ENCODE measurements at regions not wholly inside any gene's neighbourhood (a gene's known extent, or its start where the extent isn't known, plus 50 kb on each side); places are given as distances from the start of the nearest gene placed in this dataset.

DNA sequence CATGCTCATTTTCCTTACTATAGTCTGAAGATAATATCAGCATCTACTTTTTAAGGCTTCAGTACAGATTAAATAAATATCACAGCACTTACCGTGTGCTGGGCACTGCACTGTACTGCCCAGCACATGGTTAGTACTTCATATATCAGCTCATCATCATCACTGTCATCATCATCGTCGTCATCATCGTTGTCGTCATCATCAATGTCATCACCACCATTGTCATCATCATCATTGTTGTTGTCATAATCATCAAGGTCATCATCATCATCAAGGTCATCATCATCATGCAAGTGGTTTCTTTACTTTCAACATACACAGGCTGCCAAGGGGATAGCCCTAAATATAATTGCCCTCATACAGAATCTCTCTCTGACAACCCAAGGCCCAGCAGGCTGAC lies 275.1 kb downstream of the ABCC12 start (continued):
- TF ChIP-seq, protein P1, sequence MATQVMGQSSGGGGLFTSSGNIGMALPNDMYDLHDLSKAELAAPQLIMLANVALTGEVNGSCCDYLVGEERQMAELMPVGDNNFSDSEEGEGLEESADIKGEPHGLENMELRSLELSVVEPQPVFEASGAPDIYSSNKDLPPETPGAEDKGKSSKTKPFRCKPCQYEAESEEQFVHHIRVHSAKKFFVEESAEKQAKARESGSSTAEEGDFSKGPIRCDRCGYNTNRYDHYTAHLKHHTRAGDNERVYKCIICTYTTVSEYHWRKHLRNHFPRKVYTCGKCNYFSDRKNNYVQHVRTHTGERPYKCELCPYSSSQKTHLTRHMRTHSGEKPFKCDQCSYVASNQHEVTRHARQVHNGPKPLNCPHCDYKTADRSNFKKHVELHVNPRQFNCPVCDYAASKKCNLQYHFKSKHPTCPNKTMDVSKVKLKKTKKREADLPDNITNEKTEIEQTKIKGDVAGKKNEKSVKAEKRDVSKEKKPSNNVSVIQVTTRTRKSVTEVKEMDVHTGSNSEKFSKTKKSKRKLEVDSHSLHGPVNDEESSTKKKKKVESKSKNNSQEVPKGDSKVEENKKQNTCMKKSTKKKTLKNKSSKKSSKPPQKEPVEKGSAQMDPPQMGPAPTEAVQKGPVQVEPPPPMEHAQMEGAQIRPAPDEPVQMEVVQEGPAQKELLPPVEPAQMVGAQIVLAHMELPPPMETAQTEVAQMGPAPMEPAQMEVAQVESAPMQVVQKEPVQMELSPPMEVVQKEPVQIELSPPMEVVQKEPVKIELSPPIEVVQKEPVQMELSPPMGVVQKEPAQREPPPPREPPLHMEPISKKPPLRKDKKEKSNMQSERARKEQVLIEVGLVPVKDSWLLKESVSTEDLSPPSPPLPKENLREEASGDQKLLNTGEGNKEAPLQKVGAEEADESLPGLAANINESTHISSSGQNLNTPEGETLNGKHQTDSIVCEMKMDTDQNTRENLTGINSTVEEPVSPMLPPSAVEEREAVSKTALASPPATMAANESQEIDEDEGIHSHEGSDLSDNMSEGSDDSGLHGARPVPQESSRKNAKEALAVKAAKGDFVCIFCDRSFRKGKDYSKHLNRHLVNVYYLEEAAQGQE (IDR thresholded peaks at IDR 0.05; ENCODE audit: unreplicated experiment) = no peak

DNA sequence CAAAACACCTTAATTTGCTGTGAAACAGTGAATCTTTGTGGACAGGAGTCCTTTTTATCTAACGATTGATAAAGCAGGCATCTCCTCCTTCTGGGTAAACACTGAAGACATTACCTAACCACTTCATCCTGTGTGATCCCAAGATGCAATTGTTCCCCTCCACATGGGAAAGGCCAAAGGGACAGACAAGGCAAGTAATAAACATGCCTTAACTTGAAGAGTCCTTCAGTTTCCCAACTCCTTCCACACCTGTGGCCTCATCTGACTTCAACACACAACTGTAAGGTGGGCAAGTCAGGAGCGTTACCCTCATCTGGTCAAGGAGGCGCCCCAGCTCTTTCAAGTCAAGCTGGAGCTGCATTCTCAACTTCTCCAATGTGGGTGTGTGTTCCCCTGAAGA lies 278.6 kb downstream of the ABCC12 start:
- Histone ChIP-seq H3F3A (replicated peaks; ENCODE audit: low read depth) (no peaks in the 10 kb centered on the region), H3K4me3 (no peak overlapping the region), H3K79me2 (replicated peaks; ENCODE audit: insufficient read depth) (no peaks in the 10 kb centered on the region), H4K20me1 (replicated peaks; ENCODE audit: insufficient read depth) (no peaks in the 10 kb centered on the region), H3K4me1 (ENCODE audit: insufficient read depth) (no peaks in the 10 kb centered on the region), H3K36me3 (ENCODE audit: insufficient read depth) (no peaks in the 10 kb centered on the region), H3K27ac (ENCODE audit: low read depth) (no peak overlapping the region), H2AFZ (0 out of 2 replicates have a peak overlapping the region, but pooled peaks have one; percentile 48), H3K9me2 (ENCODE audit: insufficient read depth) (peaks cover 6% of the 10 kb centered on the region), H3K4me2 (no peak overlapping the region), H3K27me3 (ENCODE audit: insufficient read depth) (no peaks in the 10 kb centered on the region)
- H3K4me3 Mint-ChIP-seq = no peak overlapping the region
- H3K27me3 Mint-ChIP-seq (ENCODE audit: insufficient read depth, low read depth, poor library complexity) = peaks cover 3% of the 10 kb centered on the region
- H3K27ac Mint-ChIP-seq = no peak overlapping the region
- no peaks in the 10 kb centered on the region for H3K36me3 Mint-ChIP-seq (ENCODE audit: low read depth)
- no peak for DNase-seq (ENCODE audit: low spot score)
- TF ChIP-seq, protein P2, sequence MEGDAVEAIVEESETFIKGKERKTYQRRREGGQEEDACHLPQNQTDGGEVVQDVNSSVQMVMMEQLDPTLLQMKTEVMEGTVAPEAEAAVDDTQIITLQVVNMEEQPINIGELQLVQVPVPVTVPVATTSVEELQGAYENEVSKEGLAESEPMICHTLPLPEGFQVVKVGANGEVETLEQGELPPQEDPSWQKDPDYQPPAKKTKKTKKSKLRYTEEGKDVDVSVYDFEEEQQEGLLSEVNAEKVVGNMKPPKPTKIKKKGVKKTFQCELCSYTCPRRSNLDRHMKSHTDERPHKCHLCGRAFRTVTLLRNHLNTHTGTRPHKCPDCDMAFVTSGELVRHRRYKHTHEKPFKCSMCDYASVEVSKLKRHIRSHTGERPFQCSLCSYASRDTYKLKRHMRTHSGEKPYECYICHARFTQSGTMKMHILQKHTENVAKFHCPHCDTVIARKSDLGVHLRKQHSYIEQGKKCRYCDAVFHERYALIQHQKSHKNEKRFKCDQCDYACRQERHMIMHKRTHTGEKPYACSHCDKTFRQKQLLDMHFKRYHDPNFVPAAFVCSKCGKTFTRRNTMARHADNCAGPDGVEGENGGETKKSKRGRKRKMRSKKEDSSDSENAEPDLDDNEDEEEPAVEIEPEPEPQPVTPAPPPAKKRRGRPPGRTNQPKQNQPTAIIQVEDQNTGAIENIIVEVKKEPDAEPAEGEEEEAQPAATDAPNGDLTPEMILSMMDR (conservative IDR thresholded peaks at IDR 0.05; ENCODE audit: low read depth in 2 of 2) = 0 out of 4 replicates have a peak, but pooled peaks of 1 of the 2 experiments have one; percentile 12
- TF ChIP-seq, protein P1 (IDR thresholded peaks at IDR 0.05; ENCODE audit: unreplicated experiment) = no peak
- no peaks in the 10 kb centered on the region for H3K4me1 Mint-ChIP-seq
- ATAC-seq = no peak
- H3K9me3 Mint-ChIP-seq = no peaks in the 10 kb centered on the region; the same call in 2 of the 3 replicates

DNA sequence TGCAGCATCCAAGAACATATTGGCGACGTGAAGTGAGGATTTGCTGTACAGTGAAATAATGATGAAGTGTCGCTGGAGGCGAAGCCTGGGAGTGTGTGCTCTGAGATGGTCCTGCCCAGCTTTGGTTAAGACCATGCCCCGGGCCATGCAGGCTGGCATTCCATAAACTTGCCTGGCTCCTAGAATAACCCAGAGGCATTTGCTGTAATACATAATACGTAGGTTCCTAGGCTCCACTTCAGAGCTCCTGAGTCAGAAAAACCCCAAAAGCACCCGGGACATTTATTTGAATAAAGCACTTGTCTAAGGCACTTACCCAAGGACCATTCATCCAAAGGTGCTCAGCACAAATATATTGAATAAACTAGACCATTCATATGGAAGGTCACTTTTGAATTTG lies 279.3 kb downstream of the ABCC12 start:
- Histone ChIP-seq H3K36me3 (ENCODE audit: insufficient read depth) (no peaks in the 10 kb centered on the region), H3F3A (replicated peaks; ENCODE audit: low read depth) (no peaks in the 10 kb centered on the region), H3K9me2 (ENCODE audit: insufficient read depth) (peaks cover 6% of the 10 kb centered on the region), H3K27me3 (ENCODE audit: insufficient read depth) (no peaks in the 10 kb centered on the region), H3K4me1 (ENCODE audit: insufficient read depth) (no peaks in the 10 kb centered on the region), H4K20me1 (replicated peaks; ENCODE audit: insufficient read depth) (no peaks in the 10 kb centered on the region), H3K79me2 (replicated peaks; ENCODE audit: insufficient read depth) (no peaks in the 10 kb centered on the region), H3K4me3 (no peak overlapping the region), H2AFZ (0 out of 2 replicates have a peak overlapping the region, but pooled peaks have one; percentile 48), H3K27ac (ENCODE audit: low read depth) (no peak overlapping the region), H3K4me2 (no peak overlapping the region)
- H3K27ac Mint-ChIP-seq = no peak overlapping the region
- DNase-seq (ENCODE audit: low spot score) (no peak), ATAC-seq (no peak)
- no peaks in the 10 kb centered on the region for H3K4me1 Mint-ChIP-seq
- H3K27me3 Mint-ChIP-seq (ENCODE audit: insufficient read depth, low read depth, poor library complexity) = peaks cover 3% of the 10 kb centered on the region
- no peaks in the 10 kb centered on the region; the same call in 2 of the 3 replicates for H3K9me3 Mint-ChIP-seq
- no peak overlapping the region for H3K4me3 Mint-ChIP-seq
- no peaks in the 10 kb centered on the region for H3K36me3 Mint-ChIP-seq (ENCODE audit: low read depth)
- TF ChIP-seq, protein P1 (IDR thresholded peaks at IDR 0.05; ENCODE audit: unreplicated experiment) = no peak
- TF ChIP-seq JUNB (IDR thresholded peaks at IDR 0.05; ENCODE audit: unreplicated experiment) (no peak), CREB1 (CRISPR knock-in tag; IDR thresholded peaks at IDR 0.05; ENCODE audit: low read depth) (no peak), POLR2AphosphoS5 (IDR thresholded peaks at IDR 0.05; ENCODE audit: low read depth) (no peak), STAT1 (IDR thresholded peaks at IDR 0.05; ENCODE audit: unreplicated experiment) (no peak)
- TF ChIP-seq, protein P2 (conservative IDR thresholded peaks at IDR 0.05; ENCODE audit: low read depth in 2 of 2) = no peak
